ENCODE measurements at regions not wholly inside any gene's neighbourhood (a gene's known extent, or its start where the extent isn't known, plus 50 kb on each side); places are given as distances from the start of the nearest gene placed in this dataset.
"Not testable (repeated sequence)": the region's sequence is repeated elsewhere in the genome, so short reads cannot be mapped to it uniquely, and the experiment has no call there.

DNA sequence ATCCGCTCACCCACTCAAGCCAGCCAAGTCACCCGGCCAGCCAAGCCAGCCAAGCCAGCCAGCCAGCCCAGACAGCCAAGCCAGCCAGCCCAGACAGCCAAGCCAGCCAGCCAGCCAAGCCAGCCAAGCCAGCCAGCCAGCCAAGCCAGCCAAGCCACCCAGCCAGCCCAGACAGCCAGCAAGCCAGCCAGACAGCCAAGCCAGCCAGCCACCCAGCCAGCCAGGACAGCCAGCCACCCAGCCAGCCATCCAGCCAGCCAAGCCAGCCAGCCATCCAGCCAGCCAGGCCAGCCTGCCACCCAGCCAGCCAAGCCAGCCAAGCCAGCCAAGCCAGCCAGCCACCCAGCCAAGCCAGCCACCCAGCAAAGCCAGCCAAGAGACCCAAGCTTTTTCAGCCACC is 316.8 kb upstream of the PLGLB2 start:
- not testable (repeated sequence) for DNase-seq (ENCODE audit: low read depth)

DNA sequence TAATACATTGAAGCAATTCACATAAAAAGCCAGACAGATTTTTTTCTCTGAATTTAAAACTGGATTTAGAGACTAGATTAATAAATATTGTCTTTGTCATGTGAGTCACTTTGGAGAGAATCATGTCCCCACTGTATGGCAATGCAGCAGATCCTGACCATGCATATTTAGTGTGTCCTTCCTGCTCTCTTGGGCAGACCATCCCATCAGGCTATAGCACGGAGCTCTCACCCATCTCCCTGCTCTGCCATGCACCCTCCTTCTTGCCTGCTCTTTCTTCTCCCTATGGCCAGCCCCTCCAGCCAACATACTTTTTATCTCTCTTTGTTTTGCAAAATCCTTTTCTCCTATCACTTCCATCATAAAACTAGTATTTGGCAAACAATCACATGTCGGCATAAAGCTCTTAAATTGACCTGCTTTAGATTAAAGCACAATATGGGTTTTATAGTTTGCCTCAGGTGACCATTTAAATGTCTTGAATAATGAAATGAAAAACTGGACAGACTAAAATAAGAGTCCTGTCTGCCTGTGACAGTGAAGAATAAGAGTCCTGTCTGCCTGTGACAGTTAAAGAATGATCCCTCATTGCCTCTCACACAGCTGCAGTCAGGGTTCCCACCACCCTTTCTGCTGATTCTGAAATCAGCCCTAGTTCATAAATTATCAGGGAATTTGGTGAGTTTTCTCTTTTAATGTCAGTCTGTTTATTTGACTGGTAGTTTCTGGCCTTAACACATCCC is 315.0 kb upstream of the PLGLB2 start:
- not testable (repeated sequence) for DNase-seq (ENCODE audit: low read depth)

DNA sequence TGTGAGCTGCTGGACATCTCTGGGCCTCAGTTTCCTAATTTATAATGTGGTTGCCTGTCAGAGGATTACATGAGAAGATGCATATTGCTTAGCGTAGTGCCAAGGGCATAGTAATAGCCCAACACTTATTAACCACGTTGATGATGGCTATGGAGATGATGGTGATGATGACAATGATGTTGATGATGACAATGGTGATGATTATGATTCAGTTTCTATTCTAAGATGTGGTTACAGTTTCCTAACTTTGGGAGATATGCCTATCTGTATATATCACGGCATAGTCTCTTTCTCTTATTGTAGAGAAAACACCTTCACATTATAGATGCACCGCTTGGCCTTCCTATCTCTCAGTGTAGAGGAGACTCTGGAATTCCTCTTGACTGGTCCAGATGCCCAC is 311.9 kb upstream of the PLGLB2 start:
- not testable (repeated sequence) for DNase-seq (ENCODE audit: low read depth)

DNA sequence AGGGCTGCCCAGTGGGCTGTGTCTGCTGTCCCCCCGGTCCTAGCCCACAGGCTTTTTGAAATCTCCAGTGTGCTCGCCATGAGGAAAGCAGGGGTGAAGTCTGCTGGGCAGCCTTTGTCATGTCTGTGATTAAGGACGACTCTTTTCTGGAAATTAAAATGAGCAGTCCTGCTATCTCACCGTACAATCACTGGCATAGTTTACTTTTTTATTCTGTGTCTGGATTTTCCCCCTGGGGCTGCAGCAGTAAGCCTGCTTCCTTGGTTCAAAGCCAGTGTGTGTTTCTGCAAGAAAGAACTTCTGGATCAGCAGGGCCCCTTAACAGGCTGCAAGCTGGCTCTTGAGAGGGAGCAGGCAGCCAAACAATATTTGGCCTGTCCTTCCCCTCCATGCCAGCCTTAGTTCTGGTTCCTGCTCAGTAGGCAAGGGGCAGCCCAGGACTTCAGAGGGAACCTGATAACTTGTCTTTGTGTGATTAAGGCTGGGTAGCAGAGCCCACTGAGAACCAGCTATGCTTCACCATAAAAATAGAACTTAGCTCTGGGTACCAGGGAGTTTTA is 310.1 kb upstream of the PLGLB2 start:
- not testable (repeated sequence) for DNase-seq (ENCODE audit: low read depth)

DNA sequence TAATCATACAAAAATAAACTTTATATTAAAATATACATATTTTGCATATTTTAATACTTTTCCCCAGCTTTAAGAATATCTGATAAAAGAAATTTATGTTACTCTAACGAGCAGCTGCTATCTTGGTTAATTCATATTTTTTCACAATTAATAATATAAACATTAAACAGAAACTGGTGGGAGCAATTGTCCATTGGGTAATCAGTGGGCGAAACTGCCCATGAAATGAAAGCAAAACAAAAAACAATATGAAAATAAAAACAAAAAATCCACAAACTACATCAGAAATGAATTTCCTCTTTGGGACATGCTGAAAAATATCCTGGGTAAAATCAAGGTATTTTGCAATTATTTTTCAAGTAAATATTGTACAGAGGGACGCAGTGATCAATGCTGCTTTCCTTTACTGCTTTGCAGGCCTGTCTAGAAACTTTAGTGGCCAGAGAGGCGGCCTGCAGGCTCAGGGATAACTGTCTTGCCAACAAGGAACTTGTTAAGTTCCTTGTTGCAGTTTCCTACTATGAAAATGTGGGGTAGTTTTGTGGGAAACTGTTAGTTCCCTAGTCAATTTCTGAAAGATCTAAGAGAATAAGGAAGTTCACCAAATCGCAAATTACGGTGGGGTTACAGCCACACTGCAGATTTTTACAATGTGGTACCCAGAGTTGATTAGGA is 309.0 kb upstream of the PLGLB2 start:
- not testable (repeated sequence) for DNase-seq (ENCODE audit: low read depth)

DNA sequence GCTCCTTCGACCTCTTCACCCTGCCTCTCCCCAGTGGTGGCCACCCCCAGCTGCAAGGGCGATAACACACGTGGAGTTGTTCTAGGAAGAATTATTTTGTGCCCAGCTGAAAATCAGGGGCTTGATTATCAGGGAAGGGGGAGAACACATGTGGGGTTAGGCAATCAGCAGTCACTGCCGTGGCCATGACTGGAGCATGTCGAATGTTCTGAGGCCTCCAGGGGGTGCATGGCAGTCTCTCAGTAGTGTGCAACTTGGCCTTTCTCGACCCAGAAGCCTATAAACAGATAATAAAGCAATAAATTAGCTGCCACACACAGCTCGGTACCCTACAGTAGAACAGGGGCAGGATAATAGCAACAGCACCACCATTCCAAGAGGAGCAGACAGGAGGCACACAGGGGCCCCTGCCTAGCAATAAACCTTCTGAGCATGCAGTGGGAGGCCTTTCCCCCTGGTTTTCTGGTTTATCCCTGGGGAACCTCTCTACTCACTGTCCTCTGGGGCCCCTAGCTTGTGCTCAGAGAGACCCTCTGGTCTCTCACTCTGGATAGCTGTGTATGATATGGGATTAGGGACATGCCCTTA is 308.2 kb upstream of the PLGLB2 start:
- DNase-seq (ENCODE audit: low read depth) = not testable (repeated sequence)

DNA sequence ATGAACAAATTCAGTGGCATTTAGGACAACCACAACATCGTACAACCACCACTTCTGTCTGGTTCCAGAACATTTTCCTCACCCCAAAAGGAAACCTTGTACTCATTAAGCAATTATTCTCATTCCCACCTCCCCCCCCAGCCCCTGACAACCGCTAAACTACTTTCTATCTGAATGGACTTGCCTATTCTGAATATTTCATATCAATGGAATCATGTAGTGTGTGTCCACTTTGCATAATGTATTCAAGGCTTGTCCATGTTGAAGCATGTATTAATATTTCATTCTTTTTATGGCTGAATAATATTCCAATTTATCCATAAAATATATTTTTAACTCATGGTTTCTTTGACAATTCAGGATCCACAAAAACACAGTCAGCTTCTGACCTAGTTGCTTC is 307.2 kb upstream of the PLGLB2 start:
- DNase-seq (ENCODE audit: low read depth) = not testable (repeated sequence)

DNA sequence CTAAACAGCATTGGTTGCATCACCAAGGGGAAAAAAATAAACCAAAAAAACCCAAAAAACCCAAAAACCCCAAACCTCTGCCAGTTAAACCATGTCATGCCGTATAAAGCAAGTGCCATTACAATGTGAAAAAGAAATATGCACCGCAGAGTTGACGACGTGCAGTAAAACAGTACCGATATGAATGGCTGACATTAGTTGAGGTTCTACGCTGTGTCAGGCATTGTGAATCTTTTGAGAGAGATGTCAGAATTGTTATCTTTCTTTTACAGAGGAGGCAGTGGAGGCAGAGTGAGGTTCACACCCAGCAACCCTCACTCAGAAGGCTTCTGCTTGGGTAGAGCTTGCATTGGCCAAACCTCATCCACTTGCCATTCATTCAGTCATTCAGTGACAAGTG is 306.5 kb upstream of the PLGLB2 start:
- DNase-seq (ENCODE audit: low read depth) = not testable (repeated sequence)

DNA sequence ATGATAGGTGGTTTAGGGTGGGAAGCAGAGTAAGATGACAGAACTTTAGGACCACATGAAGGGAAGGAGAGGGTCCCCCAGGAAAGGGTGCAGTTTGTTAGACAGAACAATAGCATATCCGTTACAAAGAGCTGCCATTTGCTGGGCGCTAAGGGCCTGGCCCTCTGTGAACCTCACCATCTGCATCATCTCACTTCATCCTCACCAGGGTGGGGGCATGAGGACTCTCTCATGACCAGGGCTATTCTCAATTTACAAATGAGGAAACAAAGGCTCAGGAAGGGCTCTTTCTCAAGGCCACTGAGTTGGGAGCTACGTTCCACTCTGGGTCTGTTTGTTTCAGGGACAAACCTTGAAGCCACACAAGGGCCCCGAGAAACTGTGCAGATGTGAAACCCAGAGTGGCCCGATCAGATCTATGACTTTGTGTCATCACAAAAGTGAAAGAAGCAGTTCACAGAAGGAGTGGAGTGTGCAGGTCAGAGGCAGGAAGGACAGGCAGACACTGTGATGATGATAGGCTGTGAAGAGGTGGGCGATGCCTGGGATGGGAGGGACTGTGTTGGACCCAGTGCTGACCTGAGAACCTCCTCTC is 304.8 kb upstream of the PLGLB2 start:
- DNase-seq (ENCODE audit: low read depth) = not testable (repeated sequence)

DNA sequence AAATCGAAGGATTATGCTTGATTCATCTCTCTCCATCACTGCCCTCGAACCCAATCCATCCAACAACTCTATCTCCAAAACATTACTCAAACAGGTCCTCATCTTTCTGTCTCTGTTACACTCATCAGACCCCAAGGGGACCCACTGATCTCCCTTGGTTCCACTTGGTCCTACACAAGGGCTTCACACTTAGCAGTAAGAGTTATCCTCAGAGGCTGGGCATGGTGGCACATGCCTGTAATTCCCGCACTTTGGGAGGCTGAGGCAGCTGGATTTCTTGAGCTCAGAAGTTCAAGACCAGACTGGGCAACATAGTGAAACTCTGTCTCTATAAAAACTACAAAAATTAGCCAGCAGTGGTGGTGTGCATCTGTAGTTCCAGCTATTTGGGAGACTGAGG is 302.9 kb upstream of the PLGLB2 start:
- not testable (repeated sequence) for DNase-seq (ENCODE audit: low read depth)

DNA sequence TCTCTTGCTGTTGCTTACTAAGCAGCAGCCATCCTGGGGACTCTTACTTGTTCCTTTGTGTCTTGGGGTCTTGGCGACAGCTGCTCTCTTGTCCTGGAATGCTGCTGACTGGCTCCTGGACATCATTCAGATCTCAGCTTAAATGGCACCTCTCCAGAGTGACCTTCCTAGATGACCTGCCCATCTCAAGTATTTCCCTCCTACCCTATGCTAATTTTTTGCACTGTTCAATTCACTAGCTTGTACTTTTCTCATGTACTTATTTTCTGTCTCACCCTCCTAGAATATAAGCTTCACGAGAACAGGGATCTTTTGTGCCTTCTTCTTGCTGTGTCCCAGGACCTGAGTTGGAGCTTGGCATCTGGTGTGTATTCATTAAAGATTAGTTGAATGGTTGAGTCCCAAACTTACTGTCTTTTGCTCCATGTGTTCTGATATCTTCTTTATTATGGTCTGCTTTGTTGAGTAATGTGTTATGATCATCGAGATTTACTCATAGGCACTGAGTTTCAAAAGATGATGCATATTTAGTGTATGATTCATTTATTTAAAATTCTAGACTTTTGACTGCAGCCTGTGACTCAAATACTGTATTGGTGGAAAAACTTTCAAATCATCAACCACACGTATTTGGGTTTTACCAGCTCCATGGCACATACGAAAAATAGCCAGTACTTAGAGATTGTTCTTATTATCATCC is 302.1 kb upstream of the PLGLB2 start:
- peak; percentile 20 for DNase-seq (ENCODE audit: low read depth)

DNA sequence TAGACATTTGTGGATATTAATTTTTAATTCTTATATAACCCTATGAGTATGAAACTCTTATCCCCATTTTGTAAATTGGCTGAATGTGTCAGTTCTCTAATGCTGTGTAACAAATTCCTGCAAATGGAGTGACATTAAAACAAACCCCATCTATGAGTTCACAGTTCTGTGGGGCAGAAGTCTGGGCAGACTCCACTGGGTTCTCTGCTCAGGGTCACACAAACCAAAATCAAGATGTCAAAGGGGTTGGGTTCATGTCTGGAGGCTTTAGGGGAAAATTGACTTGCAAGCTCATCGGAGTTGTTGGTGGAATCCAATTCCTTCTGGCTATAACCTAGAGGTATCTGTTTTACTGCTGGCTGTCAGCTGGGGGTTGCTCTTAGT is 301.6 kb upstream of the PLGLB2 start:
- peak; percentile 19 for DNase-seq (ENCODE audit: low read depth)

DNA sequence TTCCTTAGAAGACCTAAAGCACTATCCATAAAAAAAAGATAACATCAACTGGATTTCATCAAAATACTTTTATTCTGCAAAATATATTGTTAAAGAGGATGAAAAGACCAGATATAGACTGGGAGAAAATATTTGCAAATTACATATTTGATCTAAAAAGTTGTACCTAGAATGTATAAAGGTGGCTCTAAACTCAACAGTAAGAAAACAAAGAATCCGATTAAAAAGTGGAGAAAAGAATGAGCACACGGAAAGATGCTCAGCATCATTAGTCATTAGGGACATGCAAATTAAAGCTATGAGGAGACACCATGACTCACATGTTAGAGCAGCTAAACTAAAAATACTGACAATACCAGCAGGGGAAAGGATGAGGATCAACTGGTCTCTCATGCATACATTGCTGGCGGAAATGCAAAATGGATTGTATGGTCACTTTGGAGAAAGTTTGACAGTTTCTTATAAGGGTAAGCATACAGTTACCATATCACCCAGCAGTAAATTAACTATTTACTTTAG is 298.4 kb upstream of the PLGLB2 start:
- not testable (repeated sequence) for DNase-seq (ENCODE audit: low read depth)

DNA sequence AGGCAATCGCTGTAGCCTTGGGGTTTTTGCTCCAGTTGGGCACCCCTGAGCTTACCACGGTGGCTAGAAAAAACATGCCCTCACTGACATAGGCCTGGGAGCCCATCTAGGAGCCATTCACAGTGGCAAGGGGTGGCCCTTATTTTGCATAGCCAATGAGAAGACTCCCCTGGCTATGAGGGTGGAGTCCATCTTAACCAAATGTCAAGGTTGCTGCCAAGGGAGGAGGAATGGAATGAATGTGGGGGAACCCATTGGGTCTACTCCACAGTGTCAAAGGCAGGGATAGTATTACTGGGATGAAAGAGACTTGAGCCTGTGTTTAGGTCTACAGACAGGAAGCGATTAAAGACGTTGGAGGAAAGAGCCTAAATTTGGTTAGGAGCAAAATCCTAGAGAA is 295.7 kb upstream of the PLGLB2 start:
- not testable (repeated sequence) for DNase-seq (ENCODE audit: low read depth)

DNA sequence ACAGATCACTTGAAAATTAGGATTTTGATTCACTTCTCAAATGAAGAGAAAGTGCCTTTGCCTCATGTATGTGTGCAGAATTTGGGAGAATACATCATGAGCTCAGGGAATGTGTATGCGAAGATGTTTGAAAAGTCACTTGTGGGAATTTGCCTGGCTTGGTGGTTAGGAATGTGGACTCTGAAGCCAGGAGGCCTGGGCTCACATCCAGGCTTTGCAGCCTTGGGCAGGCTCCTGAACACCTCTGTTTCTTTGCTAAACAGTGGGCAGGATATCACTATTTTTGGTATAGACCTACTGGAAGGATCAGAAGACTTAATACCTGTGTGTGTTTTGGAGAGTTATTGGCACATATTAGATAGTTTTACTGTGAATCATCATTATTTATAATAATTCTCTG is 295.0 kb upstream of the PLGLB2 start:
- peak; percentile 42 for DNase-seq (ENCODE audit: low read depth)

DNA sequence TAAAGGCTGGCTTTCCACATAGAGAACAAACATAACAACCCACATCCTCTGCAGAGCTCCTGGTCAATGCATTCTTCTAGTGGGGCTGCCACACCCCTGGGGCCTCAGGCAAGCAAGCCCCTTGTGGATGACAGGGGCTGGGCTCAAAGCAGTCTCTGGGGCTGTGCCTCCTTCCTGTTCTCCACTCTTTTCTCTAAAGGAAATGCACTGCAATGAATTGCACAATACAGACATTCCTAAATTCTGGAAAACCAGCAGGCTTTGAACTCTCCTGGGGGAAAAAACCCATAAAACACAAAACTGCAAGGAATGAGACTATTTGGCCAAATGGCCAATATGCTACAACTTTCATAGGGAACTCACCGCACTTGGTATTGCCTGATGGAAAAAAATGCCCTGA is 293.9 kb upstream of the PLGLB2 start:
- DNase-seq (ENCODE audit: low read depth) = not testable (repeated sequence)

DNA sequence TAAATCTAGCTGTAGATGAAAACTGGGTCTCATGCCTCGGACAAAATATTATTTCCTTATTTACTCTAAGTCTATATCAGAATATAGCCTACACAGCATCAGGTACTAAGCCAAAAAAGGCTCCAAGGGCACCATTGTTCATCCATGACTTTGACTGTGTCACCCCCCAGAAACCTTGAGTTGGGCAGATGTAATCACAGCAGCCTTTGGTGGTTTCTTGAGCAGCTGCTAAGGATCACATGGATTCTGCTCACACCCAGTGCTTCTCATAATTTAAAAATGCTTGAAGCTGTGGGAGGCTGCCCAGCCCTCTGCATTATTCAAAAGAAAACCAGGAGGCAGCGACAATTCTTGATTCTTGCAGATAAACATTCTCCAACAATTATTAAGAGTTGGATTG is 293.5 kb upstream of the PLGLB2 start:
- peak; percentile 40 for DNase-seq (ENCODE audit: low read depth)

DNA sequence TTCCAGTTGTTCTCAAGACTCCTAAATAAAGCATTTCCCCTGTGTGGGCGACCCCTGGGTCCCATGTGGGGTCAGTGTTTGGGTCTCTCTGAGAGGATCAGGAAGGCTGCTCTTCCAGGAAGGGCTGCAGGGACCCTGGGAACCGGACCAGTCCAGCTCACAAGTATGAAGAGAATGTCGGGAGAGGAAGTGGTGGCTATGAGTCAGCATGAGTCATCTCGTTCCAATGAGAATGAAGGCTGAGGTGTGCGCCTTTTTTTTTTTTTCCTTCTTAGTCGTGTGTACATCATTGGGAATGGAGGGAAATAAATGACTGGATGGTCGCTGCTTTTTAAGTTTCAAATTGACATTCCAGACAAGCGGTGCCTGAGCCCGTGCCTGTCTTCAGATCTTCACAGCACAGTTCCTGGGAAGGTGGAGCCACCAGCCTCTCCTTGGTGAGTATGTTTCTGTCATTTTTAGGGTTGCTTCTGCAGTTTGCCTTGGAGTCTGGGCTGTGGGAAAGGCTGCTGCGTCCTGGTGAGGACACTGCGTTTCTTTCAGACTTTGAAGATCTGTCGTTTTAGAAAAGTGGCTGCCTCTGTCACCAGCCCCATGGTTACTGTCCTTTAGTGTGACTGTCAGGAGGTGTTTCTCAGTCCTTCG is 292.6 kb upstream of the PLGLB2 start:
- not testable (repeated sequence) for DNase-seq (ENCODE audit: low read depth)

DNA sequence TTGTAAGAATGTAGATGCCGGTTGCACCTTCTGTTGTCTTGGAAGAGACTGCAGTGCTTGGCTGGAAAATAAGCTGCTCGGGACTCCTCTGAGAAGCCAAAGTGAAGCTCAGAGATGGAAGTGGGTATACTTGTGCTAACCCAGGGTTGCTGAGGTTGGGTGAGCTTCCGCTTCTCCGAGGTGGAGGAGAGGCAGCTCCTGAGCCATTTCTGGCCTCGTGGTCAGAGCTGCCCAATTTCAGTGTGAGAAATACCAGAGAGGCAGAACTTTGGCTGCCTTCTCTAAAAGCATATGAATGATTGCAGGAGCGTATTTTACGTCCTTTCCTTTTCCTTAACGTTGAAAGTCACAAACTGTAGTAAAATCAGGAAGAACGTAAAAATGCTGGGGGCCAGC is 292.0 kb upstream of the PLGLB2 start:
- DNase-seq (ENCODE audit: low read depth) = not testable (repeated sequence)

DNA sequence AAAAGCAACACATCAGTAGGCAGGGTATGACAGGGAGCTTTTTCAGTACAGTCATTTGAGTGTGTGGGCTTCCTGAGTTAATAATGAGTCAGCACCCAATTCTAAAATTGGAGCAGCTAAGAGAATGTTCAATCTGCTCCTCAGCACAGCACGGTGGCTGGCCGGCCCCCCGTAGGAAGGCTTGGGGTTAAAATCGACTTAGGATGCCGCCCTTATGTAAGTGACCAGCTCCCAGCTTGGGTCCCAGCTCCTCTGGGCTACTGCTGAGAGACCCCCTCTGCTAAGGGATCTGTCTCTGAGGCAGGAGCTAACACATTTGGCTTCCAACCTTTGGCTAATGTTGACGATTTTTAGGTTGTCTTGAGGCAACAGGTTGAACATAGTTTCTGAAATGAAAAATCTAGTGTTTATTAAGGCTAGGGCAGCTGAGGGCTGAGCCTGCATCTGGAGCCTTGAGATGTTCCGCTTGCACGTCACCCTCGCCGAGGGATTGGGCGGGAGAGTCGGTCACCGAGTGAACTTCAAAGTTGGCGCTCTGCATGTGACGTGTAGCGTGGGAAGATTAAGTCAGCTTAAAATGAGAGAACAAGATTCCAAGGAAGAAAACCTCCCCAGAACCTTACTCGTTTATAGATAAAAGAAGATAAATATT is 291.3 kb upstream of the PLGLB2 start:
- DNase-seq (ENCODE audit: low read depth) = not testable (repeated sequence)

DNA sequence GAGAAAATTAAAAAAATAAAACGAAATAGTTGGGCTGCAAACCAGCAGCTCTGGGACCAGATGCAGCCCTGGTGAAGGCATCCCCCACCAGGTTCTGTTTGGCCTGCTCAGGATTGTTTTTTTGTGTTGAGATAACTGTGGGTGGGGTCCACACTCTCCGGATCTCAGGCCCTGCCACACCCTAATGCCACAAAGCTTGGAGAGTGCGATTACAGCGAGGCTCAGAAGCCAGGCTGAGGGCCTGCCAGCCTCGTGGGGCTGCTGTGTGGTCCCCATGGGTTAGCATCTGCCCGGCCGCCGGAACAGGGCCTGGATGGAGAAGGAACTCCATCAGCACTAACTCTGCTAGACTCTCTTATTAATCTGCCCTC is 290.8 kb upstream of the PLGLB2 start:
- DNase-seq (ENCODE audit: low read depth) = not testable (repeated sequence)
